ENCODE measurements at regions not wholly inside any gene's neighbourhood (a gene's known extent, or its start where the extent isn't known, plus 50 kb on each side); places are given as distances from the start of the nearest gene placed in this dataset.
"Not testable (repeated sequence)": the region's sequence is repeated elsewhere in the genome, so short reads cannot be mapped to it uniquely, and the experiment has no call there.

DNA sequence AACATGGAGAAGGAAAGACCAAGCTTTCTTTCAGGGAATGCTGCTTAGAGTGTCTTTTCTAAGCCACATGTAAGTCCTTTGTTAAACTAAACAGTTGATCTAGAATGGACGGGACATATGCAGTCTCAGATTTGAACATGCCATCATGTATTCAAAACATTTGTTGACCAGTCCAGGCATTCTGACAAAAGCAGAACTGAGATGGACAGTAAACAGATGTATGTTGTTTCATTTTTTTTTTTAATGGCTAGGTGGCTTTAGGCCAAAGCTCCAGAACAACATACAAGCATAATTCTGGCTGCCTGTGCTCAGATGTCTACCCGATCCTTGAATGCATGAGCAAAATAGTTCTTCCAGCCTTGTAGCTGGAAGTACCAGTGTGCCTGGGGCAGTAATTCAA lies 1211.4 kb upstream of the FAM98A start:
- no peak for DNase-seq (ENCODE audit: low read depth)

DNA sequence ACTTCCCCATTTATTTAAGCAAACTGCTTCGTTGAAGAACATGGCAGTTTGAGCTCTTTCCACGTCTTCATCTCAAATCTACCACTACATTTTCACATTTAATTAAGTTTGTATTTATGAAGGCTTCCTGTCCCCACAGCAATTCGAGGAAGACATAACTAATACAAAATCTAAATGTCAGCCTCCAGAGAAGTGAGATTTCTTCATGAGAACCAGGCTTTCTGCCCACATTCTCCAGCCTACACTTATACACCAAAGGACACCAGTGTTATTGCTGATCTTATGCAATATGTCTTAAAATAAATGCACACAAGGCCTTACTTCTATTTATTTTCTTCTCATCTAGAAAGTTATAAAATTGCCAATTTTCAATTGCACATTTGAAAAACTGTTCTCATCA lies 1209.3 kb upstream of the FAM98A start:
- no peak for DNase-seq (ENCODE audit: low read depth)

DNA sequence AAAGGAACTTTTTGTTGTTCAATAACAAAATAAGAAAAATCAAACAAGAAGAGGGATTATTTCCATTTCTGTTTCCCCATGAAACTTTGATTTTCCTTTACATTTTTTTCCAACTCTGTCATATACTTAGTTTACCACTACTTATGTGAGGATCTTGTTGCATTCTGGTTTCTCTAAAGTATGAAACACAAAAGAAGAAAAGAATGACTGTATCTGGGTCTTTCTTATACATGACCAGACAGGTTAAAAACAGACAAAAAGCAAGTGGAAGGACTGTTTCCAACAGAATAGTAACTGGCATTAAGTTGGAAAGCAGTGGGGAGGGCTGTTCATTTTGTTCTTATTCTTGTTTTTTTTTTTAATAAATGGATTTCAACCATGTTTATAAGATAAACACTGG lies 1207.8 kb upstream of the FAM98A start:
- DNase-seq (ENCODE audit: low read depth), result no peak

DNA sequence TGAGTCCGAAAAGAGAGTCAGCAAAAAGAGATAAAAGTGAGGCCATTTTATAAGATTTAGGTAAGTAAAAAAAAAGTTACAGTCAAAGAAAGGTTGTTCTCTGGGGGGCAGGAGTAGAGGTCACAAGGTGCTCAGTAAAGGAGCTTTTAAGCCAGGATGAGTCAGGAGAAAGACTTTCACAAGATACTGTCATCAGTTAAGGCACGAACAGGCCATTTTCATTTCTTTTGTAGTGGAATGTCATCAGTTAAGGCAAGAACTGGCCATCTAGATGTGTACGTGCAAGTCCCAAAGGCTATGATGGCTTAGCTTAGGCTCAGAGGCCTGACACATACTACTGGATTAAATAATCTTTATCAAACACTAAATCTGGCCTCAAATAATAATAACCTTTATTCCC lies 1207.3 kb upstream of the FAM98A start:
- DNase-seq (ENCODE audit: low read depth), result no peak

DNA sequence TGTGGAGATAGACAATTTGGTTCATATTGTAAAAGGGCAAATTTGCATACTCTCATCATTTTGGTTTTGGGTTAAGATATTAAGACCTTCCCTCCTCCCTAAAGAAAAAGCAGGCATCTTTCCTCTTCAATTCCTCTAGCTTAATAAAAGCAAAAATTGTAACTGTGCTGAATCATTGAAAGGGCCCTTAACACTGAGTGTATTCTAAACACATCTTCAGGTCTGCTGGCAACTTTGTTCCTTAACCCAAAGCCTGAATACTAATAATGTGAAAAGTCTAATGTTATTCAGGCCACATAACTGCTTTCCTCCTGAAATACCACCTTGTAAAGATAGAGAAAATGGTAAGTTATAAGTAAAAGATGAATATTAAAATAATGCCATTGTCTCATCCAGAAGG lies 1200.5 kb upstream of the FAM98A start:
- no peak for DNase-seq (ENCODE audit: low read depth)

DNA sequence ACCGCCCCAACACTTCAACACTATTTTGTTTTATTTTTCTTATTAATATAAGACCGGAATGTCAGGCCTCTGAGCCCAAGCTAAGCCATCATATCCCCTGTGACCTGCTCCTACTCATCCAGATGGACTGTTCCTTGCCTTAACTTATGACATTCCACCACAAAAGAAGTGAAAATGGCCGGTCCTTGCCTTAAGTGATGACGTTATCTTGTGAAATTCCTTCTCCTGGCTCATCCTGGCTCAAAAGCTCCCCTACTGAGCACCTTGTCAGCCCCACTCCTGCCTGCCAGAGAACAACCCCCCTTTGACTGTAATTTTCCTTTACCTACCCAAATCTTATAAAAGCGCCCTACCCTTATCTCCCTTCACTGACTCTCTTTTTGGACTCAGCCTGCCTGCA lies 1196.5 kb upstream of the FAM98A start:
- DNase-seq (ENCODE audit: low read depth), result not testable (repeated sequence)

DNA sequence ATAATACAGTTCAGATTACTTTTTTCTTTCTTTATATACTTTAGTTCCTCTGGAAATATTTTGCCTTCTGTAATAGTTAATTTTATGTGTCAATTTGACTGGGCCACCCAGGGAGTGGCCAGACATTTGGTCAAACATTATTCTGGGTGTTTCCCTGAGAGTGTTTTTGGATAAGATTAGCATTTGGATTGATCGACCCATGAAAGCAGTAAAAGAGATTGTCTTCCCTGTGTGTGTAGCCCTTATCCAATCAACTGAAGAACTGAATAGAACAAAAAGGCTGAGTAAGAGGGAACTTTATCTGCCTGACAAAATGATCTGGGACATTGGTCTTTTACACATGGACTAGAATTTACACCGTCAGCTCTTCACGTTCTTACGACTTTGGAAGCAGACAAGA lies 1190.1 kb upstream of the FAM98A start:
- DNase-seq (ENCODE audit: low read depth), result no peak

DNA sequence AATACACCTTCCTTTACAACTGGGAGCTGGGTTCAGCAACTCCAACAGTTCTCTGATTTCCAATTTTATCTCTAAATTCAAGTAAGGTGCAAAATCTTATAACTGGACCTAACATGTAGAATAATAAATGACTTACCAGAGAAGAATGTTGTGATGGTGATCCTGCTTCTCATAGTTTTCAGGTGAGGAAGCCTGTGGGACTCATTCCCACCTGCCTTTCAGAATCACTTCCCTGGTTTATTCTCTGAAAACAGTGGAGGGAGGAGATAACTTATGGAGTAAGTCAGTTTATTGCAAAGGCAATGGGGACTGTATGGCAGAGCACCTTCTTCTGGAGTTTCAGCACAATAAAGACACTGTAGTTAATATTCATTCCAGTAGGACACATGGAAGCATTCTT lies 1188.2 kb upstream of the FAM98A start:
- no peak for DNase-seq (ENCODE audit: low read depth)

DNA sequence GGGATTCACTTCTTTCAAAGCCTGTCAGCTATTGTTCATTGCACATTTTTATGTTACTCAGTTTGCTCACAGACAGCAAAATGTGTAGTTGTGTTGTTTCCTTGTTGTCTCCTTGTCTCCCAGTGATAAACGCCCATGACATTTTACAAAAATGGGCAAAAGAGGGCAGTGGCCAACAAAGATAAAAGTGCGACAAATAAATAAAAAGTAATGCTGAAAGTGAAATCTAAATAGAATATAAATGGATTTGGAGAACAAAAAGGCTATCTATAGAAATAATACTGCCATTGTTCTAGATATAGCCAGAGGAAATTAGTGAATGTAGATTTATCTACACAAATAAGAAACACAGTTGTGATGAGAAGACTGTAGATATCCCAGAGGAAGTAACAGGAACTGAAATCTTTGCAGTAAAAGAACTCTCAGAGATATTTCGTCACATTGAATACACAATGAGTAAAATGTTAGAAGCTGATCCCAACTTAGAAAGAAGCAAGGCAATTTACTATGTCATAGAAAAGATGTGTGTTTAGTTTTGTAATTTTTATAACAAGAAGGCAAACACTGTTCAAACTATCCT lies 1186.2 kb upstream of the FAM98A start:
- no peak for DNase-seq (ENCODE audit: low read depth)

DNA sequence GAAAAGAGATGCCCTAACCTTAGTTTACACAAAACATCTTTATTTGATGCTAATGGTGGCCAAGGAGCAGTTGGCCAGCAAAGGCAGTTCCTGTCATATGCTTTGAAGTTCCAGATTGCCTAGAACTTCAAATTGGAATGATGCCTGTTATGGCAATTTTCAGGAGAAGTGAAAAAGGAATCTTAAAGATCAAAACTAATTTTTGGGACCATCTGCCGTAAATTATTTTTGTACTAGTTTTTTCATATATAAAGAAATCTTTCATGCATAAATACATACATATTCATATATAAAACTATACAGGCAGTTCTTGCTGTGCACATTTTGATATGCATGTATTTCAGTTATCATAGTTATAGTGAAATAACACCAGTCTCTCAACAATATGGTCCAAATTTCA lies 1185.6 kb upstream of the FAM98A start:
- no peak for DNase-seq (ENCODE audit: low read depth)

DNA sequence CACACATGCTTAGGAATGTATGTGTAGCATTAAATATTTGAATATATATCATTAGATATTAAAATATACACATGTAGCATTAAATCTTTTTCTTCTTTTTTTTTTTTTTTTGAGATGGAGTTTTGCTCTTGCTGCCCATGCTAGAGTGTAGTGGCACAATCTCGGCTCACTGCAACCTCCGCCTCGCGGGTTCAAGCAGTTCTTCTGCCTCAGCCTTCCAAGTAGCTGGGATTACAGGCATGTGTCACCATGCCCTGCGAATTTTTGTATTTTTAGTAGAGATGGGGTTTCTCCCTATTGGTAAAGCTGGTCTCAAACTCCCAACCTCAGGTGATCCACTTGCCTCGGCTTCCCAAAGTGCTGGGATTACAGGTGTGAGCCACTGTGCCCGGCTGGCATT lies 1151.6 kb upstream of the FAM98A start:
- DNase-seq (ENCODE audit: low read depth), result not testable (repeated sequence)

DNA sequence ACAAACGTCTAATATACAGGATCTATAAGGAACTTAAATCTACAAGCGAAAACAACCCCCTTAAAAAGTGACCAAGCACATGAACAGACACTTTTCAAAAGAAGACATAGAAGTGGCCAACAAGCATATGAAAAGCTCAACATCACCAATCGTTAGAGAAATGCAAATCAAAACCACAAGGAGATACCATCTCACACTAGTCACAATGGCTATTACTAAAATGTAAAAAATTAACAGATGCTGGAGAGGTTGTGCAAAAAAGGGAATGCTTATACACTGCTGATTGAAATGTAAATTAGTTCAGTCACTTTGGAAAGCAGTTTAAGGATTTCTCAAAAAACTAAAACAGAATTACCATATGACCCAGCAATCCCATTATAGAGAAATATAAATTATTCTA lies 1148.5 kb upstream of the FAM98A start:
- DNase-seq (ENCODE audit: low read depth), result no peak

DNA sequence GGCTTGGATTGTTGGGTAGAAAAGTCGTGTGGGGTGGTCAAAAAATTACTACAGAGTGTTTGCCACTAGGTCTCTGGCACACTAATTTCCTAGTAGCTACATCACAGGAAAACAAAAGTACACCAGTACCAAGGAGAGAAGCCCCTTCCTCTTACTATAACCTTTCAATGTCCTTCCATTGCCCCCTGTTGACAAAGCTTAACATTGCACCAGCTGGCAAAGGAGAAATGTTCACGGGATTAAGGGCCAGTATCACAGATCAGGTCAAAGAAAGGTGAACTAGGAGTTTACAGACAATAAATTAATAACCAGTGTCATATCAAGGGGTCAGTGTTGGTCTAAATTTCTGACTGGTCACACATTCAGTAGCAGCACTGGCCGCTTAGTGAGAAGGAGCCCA lies 1139.6 kb upstream of the FAM98A start:
- DNase-seq (ENCODE audit: low read depth), result no peak

DNA sequence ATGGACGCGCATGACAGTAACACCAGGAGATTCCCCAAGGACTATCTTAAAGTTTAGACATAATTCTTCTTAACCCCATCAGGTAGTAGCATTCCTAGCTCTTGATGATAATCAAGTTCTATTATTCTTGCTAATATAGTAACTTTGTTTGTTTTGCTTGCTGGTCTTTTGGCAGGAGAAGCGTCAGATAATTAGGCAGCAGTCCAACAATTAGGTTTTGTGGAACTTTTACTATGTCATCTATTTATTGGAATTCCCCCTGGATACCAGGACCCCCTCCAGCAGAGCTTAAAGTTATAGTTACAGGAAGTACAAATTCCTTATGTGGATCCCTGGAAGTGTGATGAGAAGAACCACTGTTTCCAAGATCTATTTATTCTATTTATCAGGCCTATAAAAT lies 1138.0 kb upstream of the FAM98A start:
- no peak for DNase-seq (ENCODE audit: low read depth)

DNA sequence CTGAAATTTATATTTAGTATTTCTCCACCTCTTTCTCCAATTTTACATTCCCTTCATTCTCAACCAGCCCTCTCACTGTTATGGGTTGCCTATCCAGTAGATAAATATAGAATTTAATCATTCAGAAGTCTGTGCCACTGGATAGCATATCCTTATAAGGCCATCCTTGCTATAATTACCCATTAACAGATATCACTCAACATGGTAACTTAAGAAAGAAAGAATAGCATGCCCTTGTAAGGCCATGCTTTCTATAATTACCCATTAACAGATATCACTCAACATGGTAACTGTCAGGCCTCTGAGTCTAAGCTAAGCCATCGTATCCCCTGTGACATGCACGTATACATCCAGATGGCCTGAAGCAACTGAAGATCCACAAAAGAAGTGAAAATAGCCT lies 1137.4 kb upstream of the FAM98A start:
- no peak for DNase-seq (ENCODE audit: low read depth)

DNA sequence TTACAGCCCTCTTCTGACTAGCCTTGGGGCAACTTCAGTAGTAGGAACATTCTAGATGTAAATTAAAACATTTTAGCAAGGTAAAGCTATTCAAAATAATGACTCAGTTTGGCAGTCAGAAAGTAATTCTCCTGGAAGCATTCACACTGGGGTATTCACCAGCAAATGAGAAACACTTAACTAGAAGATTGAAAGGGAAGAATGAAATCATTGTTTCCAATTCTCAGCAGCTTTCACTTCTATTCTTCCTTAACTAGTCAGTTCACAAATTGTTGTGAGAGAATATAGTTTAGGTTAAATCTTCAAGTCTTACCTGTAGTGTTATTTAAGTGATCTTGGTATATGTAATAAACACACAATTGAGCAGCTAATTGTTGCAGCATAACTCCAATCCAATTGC lies 1135.6 kb upstream of the FAM98A start:
- DNase-seq (ENCODE audit: low read depth), result no peak

DNA sequence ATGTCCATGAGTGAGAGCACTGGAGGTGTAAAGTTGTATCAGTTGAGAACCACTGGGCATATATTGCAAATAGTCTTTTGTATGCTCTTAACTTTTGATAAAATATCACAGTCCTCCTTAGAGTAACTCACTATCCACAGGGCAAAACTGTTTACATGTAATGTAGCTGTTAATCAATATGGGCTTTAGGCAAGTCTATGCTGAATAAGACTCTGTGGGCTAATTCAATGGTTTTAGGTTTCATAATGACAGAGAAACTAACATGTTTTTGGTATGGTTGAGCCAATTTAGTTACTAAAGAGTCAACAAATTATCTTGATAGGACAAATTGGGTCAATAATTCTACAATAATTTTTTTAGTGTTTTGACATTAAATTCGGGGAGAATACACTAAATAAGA lies 1134.9 kb upstream of the FAM98A start:
- no peak for DNase-seq (ENCODE audit: low read depth)

DNA sequence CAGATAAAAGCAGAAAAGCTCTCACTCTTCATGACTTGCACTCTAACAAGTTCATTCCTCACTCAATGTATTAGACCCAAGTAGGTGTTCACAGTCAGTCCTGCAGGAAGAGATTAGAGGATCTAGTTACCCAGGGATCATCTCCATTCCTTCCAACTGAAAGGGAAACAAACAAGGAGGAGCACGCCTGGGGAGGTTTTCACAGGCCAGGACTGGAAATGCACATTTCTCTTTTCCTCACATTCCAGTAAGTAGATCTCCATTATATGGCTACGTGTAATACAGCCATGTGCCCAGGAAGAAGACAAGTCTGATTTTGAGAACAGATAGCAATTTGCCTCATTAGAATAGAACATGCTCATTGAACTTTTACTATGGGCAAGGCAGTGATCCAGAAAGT lies 1132.2 kb upstream of the FAM98A start:
- no peak for DNase-seq (ENCODE audit: low read depth)

DNA sequence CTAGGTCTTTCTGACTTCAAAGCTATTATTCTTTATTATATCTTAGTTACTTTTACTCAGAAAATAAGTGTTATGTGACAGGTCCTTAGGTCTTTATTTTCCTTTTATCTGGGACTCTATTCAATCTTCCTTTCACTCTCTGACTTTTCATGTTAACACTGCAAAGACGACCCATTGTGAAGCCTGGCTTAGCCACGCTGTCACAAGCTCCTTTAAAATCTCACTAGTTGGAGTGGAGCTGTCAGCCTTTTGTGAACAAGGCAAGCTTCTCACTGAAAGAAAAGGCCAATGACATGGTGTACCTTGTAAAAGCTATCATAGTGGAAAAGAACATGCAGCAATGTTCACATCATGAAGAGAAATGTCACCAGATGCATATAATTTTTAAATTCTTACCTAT lies 1130.7 kb upstream of the FAM98A start:
- no peak for DNase-seq (ENCODE audit: low read depth)

DNA sequence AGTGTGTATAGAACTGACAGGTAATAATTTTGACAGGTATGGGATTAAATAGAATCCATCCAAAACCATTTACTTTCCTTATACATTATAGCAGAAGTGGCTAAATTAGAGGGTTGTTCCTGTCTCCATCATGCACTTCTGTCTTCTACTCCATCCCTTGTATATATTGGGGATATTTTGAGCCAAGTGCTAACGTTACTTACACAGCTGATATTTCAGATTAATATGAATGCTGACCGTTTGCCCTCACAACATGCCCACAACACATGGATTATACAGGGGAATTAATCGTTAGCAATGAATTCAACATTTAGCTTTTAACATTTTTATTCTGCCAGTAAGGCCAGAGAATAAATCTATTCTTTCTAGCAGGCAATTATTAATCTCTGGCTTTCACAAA lies 1125.0 kb upstream of the FAM98A start:
- no peak for DNase-seq (ENCODE audit: low read depth)

DNA sequence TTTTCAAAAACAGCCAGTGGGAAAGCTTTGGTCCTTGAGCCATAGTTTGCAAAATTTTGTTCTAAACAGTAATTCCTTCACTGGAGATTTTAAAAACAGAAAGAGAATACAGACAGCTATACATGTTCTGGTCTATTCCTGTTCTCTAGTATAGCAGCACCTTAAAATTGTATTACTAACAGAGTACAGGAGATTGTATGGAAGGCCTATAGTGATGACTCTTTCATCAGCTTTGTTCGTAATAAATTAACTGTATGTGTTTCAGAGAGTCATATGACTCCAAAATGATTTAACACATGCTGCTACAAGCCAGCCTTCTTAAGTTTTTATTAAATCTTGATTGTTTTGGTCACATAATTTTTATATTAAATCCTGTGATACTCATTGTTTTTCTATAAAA lies 1124.6 kb upstream of the FAM98A start:
- no peak for DNase-seq (ENCODE audit: low read depth)

DNA sequence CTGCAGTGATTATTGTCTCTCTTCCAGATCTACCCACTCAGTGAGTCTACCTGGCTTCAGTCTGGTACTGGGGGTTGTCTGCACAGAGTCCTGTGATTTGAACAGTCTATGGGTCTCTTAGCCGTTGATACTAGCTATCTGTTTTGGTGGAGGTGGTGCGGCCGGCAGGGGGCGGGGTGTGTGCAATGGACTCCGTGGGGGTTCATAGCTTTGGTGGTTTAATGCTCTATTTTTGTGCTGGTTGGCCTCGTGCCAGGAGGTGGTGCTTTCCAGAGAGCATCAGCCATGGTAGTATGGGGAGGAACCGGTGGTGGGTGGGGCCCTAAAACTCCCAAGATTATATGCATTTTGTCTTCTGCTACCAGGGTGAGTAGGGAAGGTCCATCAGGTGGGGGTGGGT lies 1120.1 kb upstream of the FAM98A start:
- no peak for DNase-seq (ENCODE audit: low read depth)

DNA sequence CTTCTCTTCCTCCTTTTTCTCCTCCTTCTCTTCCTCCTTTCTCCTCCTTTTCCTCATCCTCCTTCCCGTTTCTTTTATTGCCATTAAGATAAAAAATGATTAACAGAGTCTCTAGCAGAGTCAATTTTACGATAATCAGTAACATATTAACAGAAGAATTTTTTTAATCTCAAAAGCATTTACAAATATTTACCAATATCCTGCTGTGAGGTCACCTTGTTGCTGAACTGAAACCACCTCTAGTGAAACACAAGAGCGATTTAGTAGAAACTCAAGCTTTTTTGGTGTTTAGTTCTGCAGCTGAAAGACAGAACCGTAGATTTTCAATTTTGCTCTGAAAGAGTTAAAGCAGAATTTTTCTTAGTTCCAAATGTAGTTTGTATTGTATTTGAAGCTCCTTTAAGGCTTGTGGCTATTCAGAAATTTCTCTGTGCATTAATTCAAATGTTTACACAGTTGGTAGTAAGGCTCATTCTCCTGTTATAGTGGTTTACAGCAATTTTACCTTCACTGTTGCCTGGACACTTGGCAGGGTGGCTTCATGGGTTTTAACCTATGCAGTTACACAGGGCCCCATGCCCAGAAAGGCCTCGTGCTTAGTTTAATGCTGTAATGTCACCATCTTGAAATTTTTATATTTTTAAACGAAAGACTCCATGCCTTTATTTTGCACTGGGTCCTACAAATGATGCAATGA lies 1106.6 kb upstream of the FAM98A start:
- DNase-seq (ENCODE audit: low read depth), result no peak

DNA sequence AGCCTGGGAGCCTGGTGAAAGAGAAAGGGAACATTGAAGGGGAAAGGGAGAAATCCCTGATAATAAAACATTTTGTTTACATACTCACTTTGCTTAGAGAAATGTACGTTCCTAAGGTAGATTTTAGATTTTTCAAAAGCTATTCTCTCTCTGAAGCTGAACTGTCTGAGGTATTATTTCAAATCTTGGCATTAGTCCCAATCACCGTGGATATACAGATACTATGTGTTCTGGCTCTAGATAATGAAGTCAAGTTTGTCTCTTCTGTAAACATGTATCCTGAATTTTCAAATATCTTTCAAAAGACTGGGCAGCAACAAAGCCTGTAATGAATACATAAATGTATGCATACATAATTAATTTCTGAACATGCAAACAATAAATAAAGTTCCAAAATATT lies 1104.2 kb upstream of the FAM98A start:
- DNase-seq (ENCODE audit: low read depth), result no peak
